ENCODE measurements at regions not wholly inside any gene's neighbourhood (a gene's known extent, or its start where the extent isn't known, plus 50 kb on each side); places are given as distances from the start of the nearest gene placed in this dataset.

DNA sequence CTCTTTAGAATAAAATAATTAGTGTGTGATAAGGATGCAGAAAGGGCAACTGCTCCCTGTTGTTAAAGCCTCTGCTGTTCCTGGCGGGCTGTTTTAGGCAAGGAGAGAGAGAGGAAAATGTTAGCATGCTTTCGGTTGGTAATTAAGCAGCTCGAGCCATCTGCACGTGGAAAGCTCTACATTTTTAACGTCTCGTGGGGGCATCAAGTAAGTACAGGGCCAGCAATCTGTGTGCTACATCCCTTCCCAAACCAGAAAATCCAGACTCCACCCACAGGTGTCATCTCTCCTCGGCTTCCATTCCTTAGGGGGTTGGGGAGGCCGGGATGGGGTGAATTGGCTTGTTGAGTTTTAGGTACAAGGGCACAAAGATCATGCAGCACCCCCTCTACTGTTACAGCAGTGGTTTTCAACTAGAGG is 62.4 kb upstream of the MARCHF10 start:
- TF ChIP-seq, protein P1, sequence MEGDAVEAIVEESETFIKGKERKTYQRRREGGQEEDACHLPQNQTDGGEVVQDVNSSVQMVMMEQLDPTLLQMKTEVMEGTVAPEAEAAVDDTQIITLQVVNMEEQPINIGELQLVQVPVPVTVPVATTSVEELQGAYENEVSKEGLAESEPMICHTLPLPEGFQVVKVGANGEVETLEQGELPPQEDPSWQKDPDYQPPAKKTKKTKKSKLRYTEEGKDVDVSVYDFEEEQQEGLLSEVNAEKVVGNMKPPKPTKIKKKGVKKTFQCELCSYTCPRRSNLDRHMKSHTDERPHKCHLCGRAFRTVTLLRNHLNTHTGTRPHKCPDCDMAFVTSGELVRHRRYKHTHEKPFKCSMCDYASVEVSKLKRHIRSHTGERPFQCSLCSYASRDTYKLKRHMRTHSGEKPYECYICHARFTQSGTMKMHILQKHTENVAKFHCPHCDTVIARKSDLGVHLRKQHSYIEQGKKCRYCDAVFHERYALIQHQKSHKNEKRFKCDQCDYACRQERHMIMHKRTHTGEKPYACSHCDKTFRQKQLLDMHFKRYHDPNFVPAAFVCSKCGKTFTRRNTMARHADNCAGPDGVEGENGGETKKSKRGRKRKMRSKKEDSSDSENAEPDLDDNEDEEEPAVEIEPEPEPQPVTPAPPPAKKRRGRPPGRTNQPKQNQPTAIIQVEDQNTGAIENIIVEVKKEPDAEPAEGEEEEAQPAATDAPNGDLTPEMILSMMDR (IDR thresholded peaks at IDR 0.05): no peak
- TF ChIP-seq EP300 (IDR thresholded peaks at IDR 0.05) (no peak), POLR2AphosphoS5 (IDR thresholded peaks at IDR 0.05) (no peak), POLR2A (IDR thresholded peaks at IDR 0.05) (no peak)

Data from suprapubic skin (tissue), 4 donors.